SU-DHL-6 (cell line): ENCODE measurements at regions not wholly inside any gene's neighbourhood (a gene's known extent, or its start where the extent isn't known, plus 50 kb on each side); places are given as distances from the start of the nearest gene placed in this dataset.

ENCODE experiments used
- CTCF ChIP-seq: fragments of 200-600 bp; sonication (generic); IDR thresholded peaks from one replicate; pipeline ENCODE4 v1.5.1; 2017; ENCODE audit warnings: antibody characterized with exemption, mild to moderate bottlenecking, low read length, moderate library complexity; ENCODE audit not compliant: insufficient read depth, poor library complexity, severe bottlenecking
- EZH2phosphoT487 ChIP-seq: fragments of 200-600 bp; sonication (generic), shearing (Covaris generic); conservative IDR thresholded peaks from 2 replicates; pipeline ENCODE4 v1.6.1; 2018; ENCODE audit warnings: mild to moderate bottlenecking, antibody characterized with exemption, low read length, moderate library complexity, mixed read lengths

GRCh38 chr14:42703501-42703900, 1096.8 kb downstream of the LRFN5 start:
- TF ChIP-seq CTCF (no peak), EZH2phosphoT487 (no peak)
